IMR-90 (cell line): ENCODE measurements at regions not wholly inside any gene's neighbourhood (a gene's known extent, or its start where the extent isn't known, plus 50 kb on each side); places are given as distances from the start of the nearest gene placed in this dataset.
A peak's percentile ranks its signal among the peaks of the same experiment; 100 is the strongest.

ENCODE experiments used
- ATAC-seq: fragments of 200-7000 bp; cut with Tn5 transposase; 2 replicates; pipeline ENCODE4 v1.9.1; 2020; ENCODE audit warnings: low read depth, mild to moderate bottlenecking, moderate library complexity
- BruUV-seq: library from RNA; stranded (reverse); fragments of 400-500 nt; replicated peaks from 2 replicates; lab custom pipeline; 2021; lab: Mats Ljungman, UMichigan
- CTCF ChIA-PET: fragments of 300-600 bp; formaldehyde crosslinking; extraction: SDS; loops from one replicate; lab custom pipeline; 2021; ENCODE audit warnings: antibody characterized with exemption; lab: Yijun Ruan, JAX
- POLR2A ChIA-PET: fragments of 300-600 bp; sonication (Branson Sonifier 250); formaldehyde crosslinking; loops from one replicate; lab custom pipeline; 2022; ENCODE audit warnings: antibody characterized with exemption; ENCODE audit not compliant: unreplicated experiment; lab: Charles Lee
- DNase-seq: peaks from one replicate; pipeline ENCODE4 v3.0.0; 2013
- H2AFZ ChIP-seq: replicated peaks from 2 replicates; pipeline ENCODE3; 2013; ENCODE audit warnings: low read length, mild to moderate bottlenecking; ENCODE audit not compliant: poor library complexity
- H2AK5ac ChIP-seq: 2 replicates; pipeline ENCODE4 v1.6.1; 2013; ENCODE audit warnings: low read depth, low read length, inconsistent platforms
- H2AK9ac ChIP-seq: replicated peaks from 2 replicates; pipeline ENCODE3; 2013; ENCODE audit warnings: mild to moderate bottlenecking, low read depth, low read length, moderate library complexity; ENCODE audit not compliant: poor library complexity
- H2BK120ac ChIP-seq: 2 replicates; pipeline ENCODE4 v1.6.1; 2013; ENCODE audit warnings: low read depth, low read length, inconsistent platforms
- H2BK15ac ChIP-seq: 3 replicates; pipeline ENCODE4 v1.6.1; 2013; ENCODE audit warnings: low read depth, low read length, inconsistent platforms
- H2BK20ac ChIP-seq: 2 replicates; pipeline ENCODE4 v1.6.1; 2013; ENCODE audit warnings: low read depth, mild to moderate bottlenecking, inconsistent platforms, low read length, moderate library complexity
- H2BK5ac ChIP-seq: 2 replicates; pipeline ENCODE4 v1.6.1; 2013; ENCODE audit warnings: mild to moderate bottlenecking, low read depth, low read length, inconsistent platforms; ENCODE audit not compliant: poor library complexity, severe bottlenecking
- H3K14ac ChIP-seq: replicated peaks from 2 replicates; pipeline ENCODE4 v1.6.1; 2013; ENCODE audit warnings: low read depth, low read length, inconsistent platforms
- H3K18ac ChIP-seq: 2 replicates; pipeline ENCODE4 v1.6.1; 2013; ENCODE audit warnings: low read depth, low read length, control low read depth
- H3K23ac ChIP-seq: 2 replicates; pipeline ENCODE4 v1.6.1; 2013; ENCODE audit warnings: low read depth, low read length, inconsistent platforms
- H3K27ac ChIP-seq: 2 replicates; pipeline ENCODE4 v1.5.1; 2013; ENCODE audit warnings: mild to moderate bottlenecking, control low read depth, low read length; ENCODE audit not compliant: insufficient read depth
- H3K27me3 ChIP-seq: 2 replicates; pipeline ENCODE4 v1.6.1; 2013; ENCODE audit warnings: low read length; ENCODE audit not compliant: control insufficient read depth, insufficient read depth
- H3K36me3 ChIP-seq: 2 replicates; pipeline ENCODE4 v1.6.1; 2013; ENCODE audit warnings: low read length, mixed read lengths; ENCODE audit not compliant: control insufficient read depth, insufficient read depth
- H3K4ac ChIP-seq: 2 replicates; pipeline ENCODE4 v1.6.1; 2013; ENCODE audit warnings: low read depth, low read length, inconsistent platforms
- H3K4me1 ChIP-seq: 2 replicates; pipeline ENCODE4 v1.6.1; 2013; ENCODE audit warnings: low read length, mixed read lengths; ENCODE audit not compliant: control insufficient read depth, insufficient read depth
- H3K4me2 ChIP-seq: 2 replicates; pipeline ENCODE4 v1.6.1; 2013; ENCODE audit warnings: low read depth, mild to moderate bottlenecking, control low read depth, low read length, moderate library complexity
- H3K4me3 ChIP-seq: 2 replicates; pipeline ENCODE4 v1.5.1; 2013; ENCODE audit warnings: low read depth, mild to moderate bottlenecking, control low read depth, low read length, moderate library complexity; ENCODE audit not compliant: insufficient read depth
- H3K56ac ChIP-seq: 2 replicates; pipeline ENCODE4 v1.6.1; 2013; ENCODE audit warnings: low read length, inconsistent platforms; ENCODE audit not compliant: insufficient read depth; ENCODE audit errors: extremely low read depth
- H3K79me1 ChIP-seq, 2 experiments: 2 replicates each; pipeline ENCODE4 v1.6.1; 2013; ENCODE audit warnings: low read length in 2 of 2, inconsistent platforms in 1 of 2, low read depth in 1 of 2
- H3K9ac ChIP-seq: 2 replicates; pipeline ENCODE4 v1.6.1; 2013; ENCODE audit warnings: low read depth, low read length, control low read depth
- H3K9me1 ChIP-seq: 2 replicates; pipeline ENCODE4 v1.6.1; 2013; ENCODE audit warnings: low read length, inconsistent platforms; ENCODE audit not compliant: insufficient read depth
- H3K9me3 ChIP-seq: 2 replicates; pipeline ENCODE4 v1.6.1; 2013; ENCODE audit warnings: low read length; ENCODE audit not compliant: control insufficient read depth, insufficient read depth
- H4K20me1 ChIP-seq: 2 replicates; pipeline ENCODE4 v1.6.1; 2013; ENCODE audit warnings: low read length, inconsistent platforms; ENCODE audit not compliant: insufficient read depth
- H4K5ac ChIP-seq: 2 replicates; pipeline ENCODE4 v1.6.1; 2013; ENCODE audit warnings: mild to moderate bottlenecking, low read depth, low read length, control low read depth
- H4K8ac ChIP-seq, 2 experiments: 2 replicates each; pipeline ENCODE4 v1.6.1; 2013; ENCODE audit warnings: low read depth in 2 of 2, low read length in 2 of 2, control low read depth in 1 of 2, inconsistent platforms in 1 of 2
- H4K91ac ChIP-seq: 2 replicates; pipeline ENCODE4 v1.6.1; 2013; ENCODE audit warnings: low read depth, low read length, inconsistent platforms; ENCODE audit not compliant: insufficient read depth
- FOS ChIP-seq: fragments of 150-350 bp; IDR thresholded peaks from 2 replicates; pipeline ENCODE4 v1.6.1; 2016; ENCODE audit warnings: low read depth, low read length
- WGBS, 2 experiments: methylation state at CpG; one replicate each; pipeline versions ENCODE4 v1.1.5 to v1.1.7; 2013; ENCODE audit warnings: missing lambda C conversion rate in 2 of 2; ENCODE audit not compliant: insufficient read length in 1 of 2; ENCODE audit errors: extremely low coverage in 2 of 2; 5-methylcytosine and 5-hydroxymethylcytosine counted together
- dilution Hi-C: fragments of 300-500 bp; cut with HindIII; formaldehyde crosslinking; loops from one replicate; pipeline ENCODE4 v1.14.3; 2018; ENCODE audit warnings: low sequenced_read_pairs; ENCODE audit not compliant: unreplicated experiment
- in situ Hi-C: fragments of 300-500 bp; cut with MboI; formaldehyde crosslinking; loops from 3 replicates; pipeline ENCODE4 v1.14.3; 2019; ENCODE audit warnings: low sequenced_read_pairs, inconsistent platforms, mixed read lengths
- intact Hi-C: fragments of 100-400 bp; cut with micrococcal nuclease; formaldehyde crosslinking; loops from 2 replicates; pipeline ENCODE4 v1.10.0; 2022

GRCh38 chr10:30207485-30208052 is 141.5 kb downstream of the MTPAP start:
- no peak for TF ChIP-seq FOS
- H3K9ac ChIP-seq = no peak overlapping the region
- 0 out of 2 replicates have a peak, but pooled peaks cover 2% of the 10 kb centered on the region for H3K4me1 ChIP-seq
- ATAC-seq = peak; percentile 86
- peak overlapping the region; percentile 27; the same call in 1 of the 3 replicates for H2BK15ac ChIP-seq
- no peak overlapping the region for H2BK5ac ChIP-seq
- in situ Hi-C loops = no loop called here
- H3K27ac ChIP-seq = no peak overlapping the region
- no peak overlapping the region for H3K23ac ChIP-seq
- H3K27me3 ChIP-seq = no peaks in the 10 kb centered on the region
- intact Hi-C loops = no loop called here
- H3K9me1 ChIP-seq = peaks cover 7% of the 10 kb centered on the region; the same call in 1 of the 2 replicates
- no peak overlapping the region for H4K8ac ChIP-seq
- H2BK120ac ChIP-seq = 0 out of 2 replicates have a peak overlapping the region, but pooled peaks have one; percentile 18
- peak overlapping the region; percentile 4; the same call in 1 of the 2 replicates for H3K4me2 ChIP-seq
- dilution Hi-C loops = no loop called here
- peak overlapping the region; percentile 29; the same call in 1 of the 2 replicates for H2BK20ac ChIP-seq
- H2AK5ac ChIP-seq = peak overlapping the region; percentile 86; the same call in 1 of the 2 replicates
- DNase-seq = peak; percentile 19
- H3K4ac ChIP-seq = peak overlapping the region; percentile 51; the same call in 1 of the 2 replicates
- no peak overlapping the region for H3K4me3 ChIP-seq
- no TSS peak for BruUV-seq
- H3K36me3 ChIP-seq = no peaks in the 10 kb centered on the region
- no peak overlapping the region for H3K56ac ChIP-seq
- no peak overlapping the region for H2AK9ac ChIP-seq
- ChIA-PET CTCF (interaction anchor here (0.6 kb wide), 1 partner anchor 97 kb away, joined by 3 read pairs; no protein-coding TSS in a partner anchor), POLR2A (interaction anchor here (0.5 to 0.6 kb wide), 2 partner anchors 9 to 226 kb away, joined by 3 read pairs; no protein-coding TSS in a partner anchor)
- no peaks in the 10 kb centered on the region for H4K20me1 ChIP-seq
- WGBS, 2 experiments = 31% methylated on average over 3 of the region's 10 CpGs; no CpG with 5 or more reads in 1 of the 2 experiments
- H3K14ac ChIP-seq = no peak overlapping the region
- no peak overlapping the region for H2AFZ ChIP-seq
- H4K5ac ChIP-seq = no peak overlapping the region
- H3K79me1 ChIP-seq = no peaks in the 10 kb centered on the region
- H4K91ac ChIP-seq = no peak overlapping the region
- H3K18ac ChIP-seq = no peak overlapping the region
- peaks cover 8% of the 10 kb centered on the region for H3K9me3 ChIP-seq
